GM18502 (cell line): ENCODE measurements at regions not wholly inside any gene's neighbourhood (a gene's known extent, or its start where the extent isn't known, plus 50 kb on each side); places are given as distances from the start of the nearest gene placed in this dataset.

Source experiments
- ATAC-seq: cut with Tn5 transposase; IDR thresholded peaks from one replicate; pipeline ENCODE4 v1.9.1; 2021; ENCODE audit warnings: mild to moderate bottlenecking; ENCODE audit not compliant: unreplicated experiment, poor library complexity

DNA sequence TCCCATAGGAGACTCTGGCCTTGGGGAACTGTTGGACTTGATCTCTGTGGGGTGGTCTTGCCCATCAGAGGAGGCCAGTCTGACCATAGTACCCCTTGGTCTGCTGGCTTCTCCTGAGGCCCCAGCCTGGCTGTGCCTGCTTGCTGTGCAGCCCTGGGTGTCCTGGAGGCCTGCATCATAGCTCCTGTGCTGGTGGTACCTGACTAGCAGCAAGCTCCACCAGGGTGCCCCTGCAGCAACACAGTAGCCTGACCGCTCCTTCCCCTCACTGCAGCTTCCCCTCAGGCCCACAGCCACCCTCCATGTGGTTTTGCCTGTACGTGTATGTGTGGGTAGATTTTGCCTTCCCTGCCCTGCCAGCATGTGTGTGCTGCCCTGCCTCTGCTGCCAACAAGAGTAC is 85.6 kb upstream of the TTC14 start:
- no peak for ATAC-seq

DNA sequence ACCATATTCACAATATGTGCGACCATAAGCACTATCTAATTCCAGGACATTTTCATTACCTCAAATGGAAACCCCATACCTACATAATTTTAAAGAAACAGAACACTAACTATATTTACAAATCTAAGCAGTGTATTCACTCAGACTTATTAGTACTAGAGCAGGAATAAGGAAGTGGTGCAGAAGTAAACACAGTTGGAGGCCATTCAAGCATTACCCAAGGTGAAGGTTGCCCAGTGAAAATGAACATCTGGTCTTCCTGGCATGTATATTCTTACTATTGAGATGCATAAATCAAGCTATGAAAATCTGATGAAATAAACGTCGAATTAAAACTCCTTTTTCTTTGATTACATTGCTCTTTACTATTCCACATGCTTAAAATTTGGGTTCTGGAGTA is 78.9 kb upstream of the TTC14 start:
- no peak for ATAC-seq

GRCh38 chr3:180528843-180529242 is 73.1 kb upstream of the TTC14 start:
- no peak for ATAC-seq

DNA sequence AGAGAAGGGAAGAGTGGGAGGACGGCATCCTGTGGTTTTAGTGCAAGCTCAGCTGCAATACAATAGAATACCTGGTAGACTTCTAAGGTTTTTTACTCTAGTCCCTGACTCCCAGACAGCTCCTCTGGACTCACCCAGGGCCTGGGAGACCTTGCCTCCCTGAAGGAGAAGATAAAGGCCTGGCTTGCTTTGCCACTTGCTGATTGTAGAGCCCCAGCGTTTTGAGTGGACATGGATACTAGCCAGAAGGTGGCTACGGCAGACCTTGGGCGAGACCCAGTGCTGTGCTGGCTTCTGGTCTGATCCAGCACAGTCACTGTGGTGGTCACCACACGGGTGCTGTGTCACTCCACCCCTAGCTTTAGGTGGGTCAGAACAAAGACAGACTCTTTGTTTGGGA is 72.2 kb upstream of the TTC14 start:
- no peak for ATAC-seq

DNA sequence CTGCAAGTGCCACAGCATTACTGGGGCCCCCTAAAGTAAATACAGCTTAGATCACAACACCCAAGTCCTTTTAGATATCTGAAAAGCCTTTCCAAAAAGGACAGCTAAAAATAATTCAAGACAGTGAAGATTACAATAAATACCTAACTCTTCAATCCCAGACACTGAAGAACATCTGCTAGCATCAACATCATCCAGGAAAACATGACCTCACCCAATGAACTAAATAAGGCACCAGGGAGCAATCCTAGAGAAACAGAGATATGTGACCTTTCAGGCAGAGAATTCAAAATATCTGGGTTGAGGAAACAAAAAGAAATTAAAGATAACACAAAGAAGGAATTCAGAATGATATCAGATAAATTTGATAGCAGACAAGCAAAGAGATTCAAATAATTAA is 71.7 kb upstream of the TTC14 start:
- ATAC-seq: no peak

DNA sequence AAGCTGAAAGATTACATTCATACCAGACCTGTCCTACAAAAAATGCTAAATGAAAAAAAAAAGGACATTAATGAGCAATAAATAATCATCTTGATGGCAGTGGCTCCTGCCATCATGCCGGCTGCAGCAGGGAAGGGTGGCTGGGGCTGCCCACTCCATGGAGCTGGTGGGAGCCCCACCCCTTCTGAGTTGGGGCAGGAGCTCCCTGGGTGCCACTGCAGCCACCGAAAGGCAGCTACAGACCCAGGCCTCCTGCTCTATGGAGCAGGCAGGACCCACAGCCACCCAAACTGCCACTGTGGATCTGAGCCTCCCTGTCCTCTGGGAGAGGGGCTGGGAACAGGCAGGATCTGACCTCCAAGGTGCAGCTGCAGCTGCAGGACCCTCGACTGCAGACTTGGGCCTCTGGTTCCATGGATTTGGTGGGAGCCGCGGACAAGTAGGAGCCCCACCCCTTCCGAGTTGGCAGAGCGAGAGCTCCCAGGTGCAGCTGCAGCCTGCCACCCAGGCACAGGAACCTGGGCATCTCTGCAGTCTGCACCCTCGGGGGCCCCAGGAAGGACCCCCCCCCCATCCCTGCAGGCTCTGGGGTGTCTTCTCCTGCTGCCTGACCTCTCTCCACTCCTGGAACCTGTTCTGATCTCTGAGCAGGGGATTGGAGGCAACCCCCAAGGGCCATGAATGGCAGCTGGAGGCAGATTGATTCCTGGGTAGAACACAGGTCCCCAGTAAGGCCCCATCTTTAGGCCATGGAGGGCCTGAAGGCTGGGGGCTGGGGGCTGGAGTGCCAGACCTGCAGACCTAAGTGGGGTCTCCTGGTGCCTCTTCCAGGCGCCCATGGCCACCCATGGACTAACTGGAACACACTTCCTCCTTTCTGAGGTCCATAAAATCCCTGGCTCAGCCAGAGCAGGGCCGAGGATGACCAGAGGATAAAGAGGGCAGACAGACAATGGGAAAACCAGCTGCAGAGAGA is 70.4 kb upstream of the TTC14 start:
- no peak for ATAC-seq

DNA sequence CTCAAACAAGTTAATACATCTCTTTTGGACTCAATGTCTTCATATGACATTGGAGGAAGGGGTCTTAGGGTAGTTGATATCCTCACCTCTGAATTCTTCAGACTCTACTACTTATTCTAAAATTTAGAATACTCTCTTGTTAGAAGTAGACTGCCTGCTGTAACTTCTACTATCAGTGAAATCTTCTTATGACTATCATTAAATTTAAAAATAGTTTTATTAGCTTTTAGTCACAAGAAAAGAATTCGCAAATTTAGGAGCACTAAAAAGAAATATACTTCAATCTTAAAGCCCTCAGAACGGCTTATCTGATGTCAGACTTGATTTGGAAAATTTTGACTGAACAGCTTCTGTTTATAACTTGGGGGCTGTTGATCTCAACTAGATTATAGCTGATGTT is 67.1 kb upstream of the TTC14 start:
- ATAC-seq: no peak

- no peak for ATAC-seq
These were observed 63.5 kb upstream of the TTC14 start for GRCh38 chr3:180538493-180538892.

DNA sequence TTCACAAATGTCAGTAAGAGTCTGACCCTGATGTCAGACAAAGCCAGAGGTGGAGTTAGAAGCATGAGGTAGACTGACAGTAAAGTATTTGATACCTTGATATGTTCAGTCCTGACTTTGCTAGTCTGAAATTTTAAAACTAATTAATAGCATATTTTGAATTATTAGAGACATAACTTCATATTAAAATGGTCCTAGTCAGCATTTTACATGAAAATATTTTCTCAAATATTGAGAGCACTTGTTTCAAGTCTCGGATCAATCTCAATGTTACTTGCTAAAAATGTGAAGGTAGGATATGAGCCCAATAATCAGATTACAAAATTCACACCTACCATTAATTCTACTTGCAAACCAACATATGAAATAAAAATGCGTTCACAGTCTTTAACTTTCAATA is 58.1 kb upstream of the TTC14 start:
- ATAC-seq: no peak

DNA sequence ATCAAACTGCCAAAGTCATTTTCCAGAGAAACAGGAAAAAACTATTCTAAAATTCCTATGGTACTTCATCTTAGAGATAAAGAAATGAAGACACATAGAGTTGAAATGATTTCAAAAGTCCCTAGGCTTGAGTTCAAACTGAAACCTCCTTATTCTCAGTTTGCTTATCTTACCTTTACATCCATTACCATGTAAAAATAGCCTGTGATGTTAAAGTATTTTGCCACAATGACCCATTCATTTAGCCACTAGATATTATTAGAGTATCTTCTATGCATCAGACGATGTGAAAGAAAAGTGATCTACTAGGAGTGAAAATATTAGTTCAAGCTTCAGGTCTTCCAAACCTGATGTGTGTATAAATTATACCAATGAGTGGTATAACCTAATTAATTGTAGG is 55.1 kb upstream of the TTC14 start:
- ATAC-seq: no peak

GRCh38 chr3:180548050-180548449 is 53.9 kb upstream of the TTC14 start:
- no peak for ATAC-seq
